ENCODE measurements at regions not wholly inside any gene's neighbourhood (a gene's known extent, or its start where the extent isn't known, plus 50 kb on each side); places are given as distances from the start of the nearest gene placed in this dataset.

- no peak for DNase-seq
- no peak for TF ChIP-seq GATA1 (IDR thresholded peaks at IDR 0.05; ENCODE audit: low read depth, low read length)
- TF ChIP-seq POLR2A (IDR thresholded peaks at IDR 0.05; ENCODE audit: low read length) = no peak
These were observed 105.2 kb downstream of the ZNF280B start for GRCh38 chr22:22403306-22403705.

DNA sequence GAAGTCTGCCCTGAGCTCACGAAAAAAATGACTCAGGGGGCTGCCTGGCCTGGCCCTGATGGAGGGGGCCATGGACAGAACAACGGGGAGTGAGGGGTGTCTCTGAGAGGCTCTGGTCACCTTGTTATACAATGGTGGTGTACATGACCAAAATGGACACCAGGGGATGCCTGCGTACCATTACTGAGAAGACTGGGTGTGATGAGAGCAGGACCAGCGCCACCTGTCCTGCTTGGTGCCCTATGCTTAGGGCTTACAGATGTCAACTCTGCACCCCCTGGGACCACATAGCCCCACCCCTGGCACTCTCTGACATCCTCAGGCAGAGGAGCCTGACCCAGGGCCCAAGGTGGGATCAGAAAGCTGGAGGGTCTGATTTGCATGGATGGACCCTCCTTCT lies 104.8 kb downstream of the ZNF280B start:
- no peak for DNase-seq
- no peak for TF ChIP-seq POLR2A (IDR thresholded peaks at IDR 0.05; ENCODE audit: low read length)
- TF ChIP-seq GATA1 (IDR thresholded peaks at IDR 0.05; ENCODE audit: low read depth, low read length) = no peak

GRCh38 chr22:22404598-22405284 lies 103.8 kb downstream of the ZNF280B start:
- no peak for DNase-seq
- TF ChIP-seq GATA1 (IDR thresholded peaks at IDR 0.05; ENCODE audit: low read depth, low read length) (no peak), POLR2A (IDR thresholded peaks at IDR 0.05; ENCODE audit: low read length) (no peak)

- TF ChIP-seq GATA1 (IDR thresholded peaks at IDR 0.05; ENCODE audit: low read depth, low read length) = no peak
- TF ChIP-seq POLR2A (IDR thresholded peaks at IDR 0.05; ENCODE audit: low read length) = no peak
- DNase-seq = no peak
These were observed 102.0 kb downstream of the ZNF280B start for GRCh38 chr22:22406445-22407027.

DNA sequence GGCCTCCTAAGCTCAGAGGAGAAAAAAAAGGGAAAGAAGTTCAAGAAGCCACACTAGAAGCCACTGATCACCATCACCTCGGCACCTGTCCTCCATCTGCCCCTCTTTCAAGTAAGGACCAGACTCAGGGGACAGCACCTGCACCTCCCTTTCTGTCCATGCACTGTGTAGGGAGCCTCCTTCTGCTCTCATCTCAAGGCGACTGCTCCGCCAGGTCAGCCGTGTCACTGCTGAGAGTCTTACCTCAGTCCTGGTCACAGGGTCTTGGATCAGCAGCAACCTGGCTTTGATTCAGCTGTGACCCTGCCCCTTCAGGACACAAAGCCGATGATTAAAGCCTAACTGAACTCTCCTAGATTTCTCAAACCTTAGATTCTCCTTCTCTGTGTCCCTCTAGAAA lies 101.5 kb downstream of the ZNF280B start:
- no peak for DNase-seq
- TF ChIP-seq POLR2A (IDR thresholded peaks at IDR 0.05; ENCODE audit: low read length) (no peak), GATA1 (IDR thresholded peaks at IDR 0.05; ENCODE audit: low read depth, low read length) (no peak)

GRCh38 chr22:22408269-22408668 lies 100.3 kb downstream of the ZNF280B start:
- TF ChIP-seq GATA1 (IDR thresholded peaks at IDR 0.05; ENCODE audit: low read depth, low read length) (no peak), POLR2A (IDR thresholded peaks at IDR 0.05; ENCODE audit: low read length) (no peak)
- DNase-seq = no peak

DNA sequence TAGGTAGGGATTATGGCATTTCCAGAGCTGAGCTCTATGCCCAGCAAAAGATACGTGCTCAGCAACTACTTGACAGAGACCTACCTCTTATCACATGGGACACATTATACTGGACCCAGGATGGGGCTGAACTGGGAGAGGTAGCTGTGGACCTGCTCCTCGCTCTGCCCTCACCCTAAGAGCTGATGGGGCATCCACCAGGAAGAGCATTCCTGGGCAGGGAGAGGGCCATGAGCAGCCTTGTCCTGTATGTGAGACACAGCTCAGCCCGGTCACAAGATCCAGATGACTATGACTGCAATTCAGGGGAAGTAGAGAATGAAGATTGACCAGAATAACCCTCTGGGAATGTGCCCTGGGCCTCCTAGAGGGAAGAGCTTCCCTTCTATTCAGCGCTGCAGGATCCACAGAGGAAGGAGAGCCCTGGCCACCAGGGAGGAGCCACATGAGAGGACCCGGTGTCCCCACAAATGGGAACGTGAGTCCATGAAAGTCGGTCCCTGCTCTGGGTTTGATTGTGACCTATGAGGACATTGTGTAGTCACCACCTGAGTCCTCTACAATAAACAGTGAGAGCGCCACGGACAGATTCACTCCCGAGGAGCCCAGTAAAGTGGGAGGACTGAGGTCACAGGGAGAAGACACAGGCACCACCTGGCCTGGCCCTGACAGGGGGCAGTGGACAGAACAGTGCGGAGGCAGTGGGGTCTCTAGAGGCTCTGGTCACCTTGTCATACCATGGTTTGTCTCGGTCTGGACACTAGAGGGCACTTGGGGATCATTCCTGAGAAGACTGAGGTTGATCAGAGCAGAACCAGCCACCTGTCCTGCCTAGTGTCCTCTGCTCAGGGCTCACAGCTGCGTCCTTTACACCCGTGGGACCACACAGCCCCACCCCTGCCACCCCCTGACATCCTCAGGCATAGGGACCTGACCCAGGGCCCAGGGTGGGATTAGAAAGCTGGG lies 99.5 kb downstream of the ZNF280B start:
- no peak for TF ChIP-seq POLR2A (IDR thresholded peaks at IDR 0.05; ENCODE audit: low read length)
- no peak for TF ChIP-seq GATA1 (IDR thresholded peaks at IDR 0.05; ENCODE audit: low read depth, low read length)
- DNase-seq = peak in 1 of 2 experiments; percentile 21

DNA sequence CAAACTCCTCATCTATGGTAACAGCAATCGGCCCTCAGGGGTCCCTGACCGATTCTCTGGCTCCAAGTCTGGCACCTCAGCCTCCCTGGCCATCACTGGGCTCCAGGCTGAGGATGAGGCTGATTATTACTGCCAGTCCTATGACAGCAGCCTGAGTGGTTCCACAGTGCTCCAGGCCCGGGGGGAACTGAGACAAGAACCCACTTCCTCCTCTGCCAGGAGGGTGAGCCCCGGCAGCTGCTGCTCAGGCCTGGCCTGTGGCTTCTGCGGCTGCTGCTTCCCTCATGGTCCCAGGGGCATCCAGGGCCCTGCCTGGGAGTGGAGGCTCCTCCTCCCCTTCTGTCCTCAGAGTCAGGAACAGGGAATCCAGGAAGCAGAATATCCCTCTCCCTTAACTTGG lies 98.4 kb downstream of the ZNF280B start:
- no peak for DNase-seq
- TF ChIP-seq POLR2A (IDR thresholded peaks at IDR 0.05; ENCODE audit: low read length) = no peak
- TF ChIP-seq GATA1 (IDR thresholded peaks at IDR 0.05; ENCODE audit: low read depth, low read length) = no peak

GRCh38 chr22:22410677-22411076 lies 97.9 kb downstream of the ZNF280B start:
- TF ChIP-seq POLR2A (IDR thresholded peaks at IDR 0.05; ENCODE audit: low read length) (no peak), GATA1 (IDR thresholded peaks at IDR 0.05; ENCODE audit: low read depth, low read length) (no peak)
- DNase-seq = no peak

GRCh38 chr22:22414266-22414665 lies 94.3 kb downstream of the ZNF280B start:
- no peak for DNase-seq
- TF ChIP-seq GATA1 (IDR thresholded peaks at IDR 0.05; ENCODE audit: low read depth, low read length) (no peak), POLR2A (IDR thresholded peaks at IDR 0.05; ENCODE audit: low read length) (no peak)

GRCh38 chr22:22417495-22418162 lies 90.9 kb downstream of the ZNF280B start:
- DNase-seq = no peak
- no peak for TF ChIP-seq GATA1 (IDR thresholded peaks at IDR 0.05; ENCODE audit: low read depth, low read length)
- TF ChIP-seq POLR2A (IDR thresholded peaks at IDR 0.05; ENCODE audit: low read length) = no peak

GRCh38 chr22:22418163-22418549 lies 90.4 kb downstream of the ZNF280B start:
- DNase-seq = no peak
- no peak for TF ChIP-seq POLR2A (IDR thresholded peaks at IDR 0.05; ENCODE audit: low read length)
- TF ChIP-seq GATA1 (IDR thresholded peaks at IDR 0.05; ENCODE audit: low read depth, low read length) = no peak

- no peak for TF ChIP-seq POLR2A (IDR thresholded peaks at IDR 0.05; ENCODE audit: low read length)
- no peak for TF ChIP-seq GATA1 (IDR thresholded peaks at IDR 0.05; ENCODE audit: low read depth, low read length)
- no peak for DNase-seq
These were observed 89.6 kb downstream of the ZNF280B start for GRCh38 chr22:22418957-22419356.

DNA sequence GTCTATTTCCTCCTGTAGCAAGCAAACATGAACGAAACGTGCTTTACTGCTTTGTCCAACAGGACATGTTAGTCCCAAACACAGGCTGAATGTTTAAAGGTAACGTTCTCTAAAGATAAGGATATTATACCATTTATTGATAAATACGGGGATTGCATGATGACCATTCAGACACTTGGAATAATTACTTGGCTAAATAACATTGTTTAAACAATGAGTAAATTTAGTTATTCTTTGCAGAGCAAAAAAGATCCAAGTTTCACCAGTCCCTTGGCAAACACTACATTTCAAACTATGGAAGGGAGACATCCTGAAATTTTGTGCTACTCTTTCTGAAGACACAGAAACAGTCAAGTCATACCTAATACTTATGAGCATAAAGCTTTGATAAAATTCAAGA lies 88.0 kb downstream of the ZNF280B start:
- DNase-seq = no peak
- no peak for TF ChIP-seq POLR2A (IDR thresholded peaks at IDR 0.05; ENCODE audit: low read length)
- TF ChIP-seq GATA1 (IDR thresholded peaks at IDR 0.05; ENCODE audit: low read depth, low read length) = no peak
